Fibroblast of lung (primary cell): ENCODE measurements at regions not wholly inside any gene's neighbourhood (a gene's known extent, or its start where the extent isn't known, plus 50 kb on each side); places are given as distances from the start of the nearest gene placed in this dataset.

Experiments
- CTCF ChIP-seq, 2 donors: IDR thresholded peaks in 1 of 2; conservative IDR thresholded peaks in 1 of 2; 1 replicate in 1 of 2; 2 replicates in 1 of 2; pipeline ENCODE4 v1.5.1; 2011 to 2012; ENCODE audit warnings: low read length in 2 of 2, control low read depth in 1 of 2, inconsistent platforms in 1 of 2, low read depth in 1 of 2, mild to moderate bottlenecking in 1 of 2
- EZH2 ChIP-seq: IDR thresholded peaks from 2 replicates; pipeline ENCODE4 v1.5.1; 2012; ENCODE audit warnings: low read length, control low read depth, mild to moderate bottlenecking; ENCODE audit errors: missing control alignments

- TF ChIP-seq CTCF (conservative IDR thresholded peaks at IDR 0.05 in 1 of 2, IDR thresholded peaks at IDR 0.05 in 1 of 2; ENCODE audit: low read depth in 1 of 2, low read length in 2 of 2) (no peak), EZH2 (no peak)
Measured at GRCh38 chr5:44051591-44051990, 337.6 kb downstream of the FGF10 start.
